ENCODE measurements at regions not wholly inside any gene's neighbourhood (a gene's known extent, or its start where the extent isn't known, plus 50 kb on each side); places are given as distances from the start of the nearest gene placed in this dataset.
"Not testable (repeated sequence)": the region's sequence is repeated elsewhere in the genome, so short reads cannot be mapped to it uniquely, and the experiment has no call there.

DNA sequence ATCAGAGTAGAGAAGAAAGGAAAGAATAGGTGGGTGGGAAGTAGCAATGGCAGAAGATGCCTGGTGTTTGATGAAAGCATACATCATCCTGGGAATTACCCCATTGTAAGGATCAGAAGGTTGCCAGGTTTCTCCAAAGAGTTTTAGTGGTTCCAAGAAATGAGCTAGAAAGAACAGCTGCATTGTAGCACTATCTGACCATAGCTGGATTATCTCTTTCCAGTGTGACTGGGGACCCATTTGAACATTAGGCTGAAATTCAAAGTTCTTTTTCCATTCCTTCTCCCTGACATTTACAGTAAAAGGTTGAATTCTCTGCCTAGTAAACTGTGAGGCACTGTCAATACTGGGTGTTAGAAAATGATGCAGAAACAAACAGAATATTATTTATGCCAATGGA lies 244.4 kb downstream of the GALC start (continued):
- TF ChIP-seq ZNF462 (CRISPR knock-in tag; IDR thresholded peaks at IDR 0.05) (no peak), CTCF (conservative IDR thresholded peaks at IDR 0.05; ENCODE audit: low read depth in 2 of 2) (no peak), POLR2AphosphoS5 (IDR thresholded peaks at IDR 0.05; ENCODE audit: low read depth) (no peak)

- H3K4me3 Mint-ChIP-seq = no peak overlapping the region
- no peaks in the 10 kb centered on the region for H3K9me3 Mint-ChIP-seq
- TF ChIP-seq CTCF (conservative IDR thresholded peaks at IDR 0.05; ENCODE audit: low read depth in 2 of 2) (peak; percentile 84), ETS1 (IDR thresholded peaks at IDR 0.05) (no peak)
- no peaks in the 10 kb centered on the region for H3K36me3 ChIP-seq (ENCODE audit: insufficient read depth)
- H4K20me1 ChIP-seq (replicated peaks; ENCODE audit: insufficient read depth) = no peaks in the 10 kb centered on the region
- H3K27ac Mint-ChIP-seq = no peak overlapping the region
- H3F3A ChIP-seq (replicated peaks; ENCODE audit: low read depth) = no peaks in the 10 kb centered on the region
- no peak overlapping the region for H3K4me3 ChIP-seq
- H2AFZ ChIP-seq = no peak overlapping the region
- H3K27me3 Mint-ChIP-seq (ENCODE audit: insufficient read depth, low read depth, poor library complexity) = no peaks in the 10 kb centered on the region
- no peaks in the 10 kb centered on the region for H3K4me1 Mint-ChIP-seq
- DNase-seq (ENCODE audit: low spot score) (peak; percentile 79), ATAC-seq (peak; percentile 83)
- no peaks in the 10 kb centered on the region for H3K9me2 ChIP-seq (ENCODE audit: insufficient read depth)
- H3K27ac ChIP-seq (ENCODE audit: low read depth) = no peak overlapping the region
- H3K4me2 ChIP-seq = no peak overlapping the region
- no peaks in the 10 kb centered on the region for H3K79me2 ChIP-seq (replicated peaks; ENCODE audit: insufficient read depth)
- H3K27me3 ChIP-seq (ENCODE audit: insufficient read depth) = no peaks in the 10 kb centered on the region
- H3K36me3 Mint-ChIP-seq (ENCODE audit: low read depth) = no peaks in the 10 kb centered on the region
- no peaks in the 10 kb centered on the region; the same call in 1 of the 2 replicates for H3K4me1 ChIP-seq (ENCODE audit: insufficient read depth)
Observed at GRCh38 chr14:87745507-87746118, 247.4 kb downstream of the GALC start.

GRCh38 chr14:87734577-87735360 lies 258.2 kb downstream of the GALC start:
- H3K79me2 ChIP-seq (replicated peaks; ENCODE audit: insufficient read depth); H3K4me3 Mint-ChIP-seq; H3K27me3 Mint-ChIP-seq (ENCODE audit: insufficient read depth, low read depth, poor library complexity); H3K36me3 Mint-ChIP-seq (ENCODE audit: low read depth); H3K4me1 ChIP-seq (ENCODE audit: insufficient read depth); H3K27ac ChIP-seq (ENCODE audit: low read depth); H4K20me1 ChIP-seq (replicated peaks; ENCODE audit: insufficient read depth); H3K9me2 ChIP-seq (ENCODE audit: insufficient read depth); H3K4me3 ChIP-seq; H3K4me1 Mint-ChIP-seq; H3F3A ChIP-seq (replicated peaks; ENCODE audit: low read depth); DNase-seq (ENCODE audit: low spot score); ATAC-seq; H3K27ac Mint-ChIP-seq; H3K27me3 ChIP-seq (ENCODE audit: insufficient read depth); H2AFZ ChIP-seq; H3K36me3 ChIP-seq (ENCODE audit: insufficient read depth); H3K4me2 ChIP-seq: not testable (repeated sequence)
- peaks cover 17% of the 10 kb centered on the region for H3K9me3 Mint-ChIP-seq

Measured in GM23338 (cell line).